Astrocyte of the spinal cord (primary cell): ENCODE measurements at regions not wholly inside any gene's neighbourhood (a gene's known extent, or its start where the extent isn't known, plus 50 kb on each side); places are given as distances from the start of the nearest gene placed in this dataset.
"Not testable (repeated sequence)": the region's sequence is repeated elsewhere in the genome, so short reads cannot be mapped to it uniquely, and the experiment has no call there.

Experiments
- DNase-seq: peaks from one replicate; pipeline ENCODE4 v3.0.0; 2011; ENCODE audit warnings: low read depth, low spot score
- H3K4me3 ChIP-seq: 2 replicates; pipeline ENCODE4 v1.5.1; 2011; ENCODE audit warnings: low read depth, mild to moderate bottlenecking, low read length, moderate library complexity
- in situ Hi-C: cut with HindIII; loops from 2 replicates; pipeline ENCODE4 v1.10.0; 2017; ENCODE audit warnings: low sequenced_read_pairs
- TF ChIP-seq, protein P1 (sequence below): IDR thresholded peaks from 2 replicates; pipeline ENCODE4 v1.5.1; 2012; ENCODE audit warnings: low read depth, mild to moderate bottlenecking, low read length, inconsistent platforms

DNA sequence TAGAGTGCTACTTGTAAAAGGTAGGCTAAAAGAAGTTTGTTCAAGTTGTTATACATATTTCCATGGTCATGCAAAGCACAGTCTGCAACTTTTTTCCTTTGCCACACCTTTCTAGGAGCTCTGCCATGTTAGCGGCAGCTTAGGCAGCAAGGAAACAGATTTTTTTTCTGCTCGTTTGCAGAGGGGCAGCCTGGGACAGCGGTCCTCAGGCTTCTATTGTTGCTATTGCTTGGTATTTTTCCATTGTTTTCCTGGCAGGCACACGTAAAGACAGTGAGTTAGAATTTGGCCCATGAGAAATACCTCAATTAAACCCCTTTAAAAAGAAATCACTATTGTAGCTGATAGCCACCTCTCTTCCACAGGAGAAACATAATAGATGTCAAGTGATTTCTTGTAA, 391.4 kb downstream of the SH2D1A start:
- in situ Hi-C loops = no loop called here
- DNase-seq = no peak
- TF ChIP-seq, protein P1, sequence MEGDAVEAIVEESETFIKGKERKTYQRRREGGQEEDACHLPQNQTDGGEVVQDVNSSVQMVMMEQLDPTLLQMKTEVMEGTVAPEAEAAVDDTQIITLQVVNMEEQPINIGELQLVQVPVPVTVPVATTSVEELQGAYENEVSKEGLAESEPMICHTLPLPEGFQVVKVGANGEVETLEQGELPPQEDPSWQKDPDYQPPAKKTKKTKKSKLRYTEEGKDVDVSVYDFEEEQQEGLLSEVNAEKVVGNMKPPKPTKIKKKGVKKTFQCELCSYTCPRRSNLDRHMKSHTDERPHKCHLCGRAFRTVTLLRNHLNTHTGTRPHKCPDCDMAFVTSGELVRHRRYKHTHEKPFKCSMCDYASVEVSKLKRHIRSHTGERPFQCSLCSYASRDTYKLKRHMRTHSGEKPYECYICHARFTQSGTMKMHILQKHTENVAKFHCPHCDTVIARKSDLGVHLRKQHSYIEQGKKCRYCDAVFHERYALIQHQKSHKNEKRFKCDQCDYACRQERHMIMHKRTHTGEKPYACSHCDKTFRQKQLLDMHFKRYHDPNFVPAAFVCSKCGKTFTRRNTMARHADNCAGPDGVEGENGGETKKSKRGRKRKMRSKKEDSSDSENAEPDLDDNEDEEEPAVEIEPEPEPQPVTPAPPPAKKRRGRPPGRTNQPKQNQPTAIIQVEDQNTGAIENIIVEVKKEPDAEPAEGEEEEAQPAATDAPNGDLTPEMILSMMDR = no peak
- H3K4me3 ChIP-seq = no peak overlapping the region

DNA sequence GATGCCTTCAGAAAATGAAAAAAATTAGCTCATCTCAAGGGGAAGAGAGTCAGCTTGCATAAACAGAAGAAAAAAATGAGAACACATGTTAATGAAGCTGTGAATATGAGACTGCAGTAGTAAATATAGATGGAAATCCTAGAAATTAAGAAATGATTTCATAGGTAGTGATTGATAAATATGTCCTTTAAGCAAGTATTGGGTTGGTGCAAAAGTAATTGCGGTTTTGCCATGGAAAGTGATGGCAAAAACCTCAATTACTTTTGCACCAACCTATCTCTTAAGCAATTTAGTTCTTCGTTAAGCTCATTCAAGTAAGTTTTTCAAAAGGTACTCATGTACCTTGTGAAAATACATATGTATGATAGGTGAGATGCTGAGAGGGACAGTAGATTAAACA, 400.9 kb downstream of the SH2D1A start:
- H3K4me3 ChIP-seq = no peak overlapping the region
- TF ChIP-seq, protein P1 = no peak
- no peak for DNase-seq
- in situ Hi-C loops = no loop called here

DNA sequence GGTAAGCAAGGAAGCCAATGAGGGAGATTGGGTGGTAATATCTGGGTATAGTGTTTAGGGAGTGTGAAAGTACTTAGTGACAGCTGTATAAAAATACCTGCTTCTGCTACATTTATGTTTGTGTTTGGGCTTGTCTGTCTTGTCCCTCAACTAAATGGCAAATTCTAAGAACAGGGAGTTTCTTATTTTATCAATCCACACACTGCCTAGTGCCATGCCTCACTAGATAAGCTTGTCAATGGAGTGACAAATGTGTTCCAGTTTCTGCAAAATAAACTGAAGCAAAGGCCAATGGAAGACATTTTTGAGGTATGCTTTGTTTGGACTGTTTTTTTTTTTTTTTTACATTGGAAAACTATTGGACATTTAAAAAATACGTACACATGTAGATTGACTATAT, 418.0 kb downstream of the SH2D1A start:
- in situ Hi-C loops = no loop called here
- TF ChIP-seq, protein P1 = no peak
- no peak overlapping the region for H3K4me3 ChIP-seq
- DNase-seq = no peak

DNA sequence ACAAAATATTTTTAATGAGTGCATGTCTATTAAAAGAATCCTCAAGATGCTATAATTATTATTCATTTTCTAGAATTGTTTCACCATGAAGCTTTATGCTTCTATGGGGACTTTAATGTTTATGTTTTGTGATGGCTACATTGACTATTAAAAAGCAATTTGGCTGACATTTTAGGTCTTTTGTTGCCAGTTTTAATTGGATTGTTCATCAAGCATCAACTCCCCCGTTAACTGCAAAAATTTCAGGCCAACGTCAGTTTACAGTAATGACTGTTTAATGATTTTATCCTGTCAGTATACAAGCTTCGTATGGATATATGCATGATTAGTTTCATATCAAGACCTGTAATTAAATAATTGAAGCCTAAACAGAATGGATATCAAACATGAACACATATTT, 422.8 kb downstream of the SH2D1A start:
- no peak for DNase-seq
- TF ChIP-seq, protein P1 = no peak
- in situ Hi-C loops = no loop called here
- no peak overlapping the region for H3K4me3 ChIP-seq

DNA sequence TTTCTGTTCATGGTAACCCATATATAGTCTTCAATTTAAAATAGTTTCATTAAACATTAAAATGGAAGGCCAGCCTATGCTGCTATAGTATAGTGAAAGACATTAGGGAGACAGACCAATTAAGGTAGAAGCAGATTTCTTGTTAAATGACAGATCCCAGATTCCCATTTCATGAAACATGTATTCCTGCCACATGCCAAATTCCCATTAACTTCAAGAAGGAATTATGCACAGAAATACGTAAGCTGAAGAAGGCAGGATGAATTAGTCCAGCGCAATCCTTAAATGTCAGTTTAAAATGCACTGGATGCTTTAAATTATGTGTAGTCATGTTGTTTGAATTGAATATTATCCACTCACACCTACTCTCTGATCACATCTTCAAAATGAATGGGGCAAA, 424.9 kb downstream of the SH2D1A start:
- DNase-seq = no peak
- in situ Hi-C loops = no loop called here
- no peak overlapping the region for H3K4me3 ChIP-seq
- TF ChIP-seq, protein P1 = no peak

DNA sequence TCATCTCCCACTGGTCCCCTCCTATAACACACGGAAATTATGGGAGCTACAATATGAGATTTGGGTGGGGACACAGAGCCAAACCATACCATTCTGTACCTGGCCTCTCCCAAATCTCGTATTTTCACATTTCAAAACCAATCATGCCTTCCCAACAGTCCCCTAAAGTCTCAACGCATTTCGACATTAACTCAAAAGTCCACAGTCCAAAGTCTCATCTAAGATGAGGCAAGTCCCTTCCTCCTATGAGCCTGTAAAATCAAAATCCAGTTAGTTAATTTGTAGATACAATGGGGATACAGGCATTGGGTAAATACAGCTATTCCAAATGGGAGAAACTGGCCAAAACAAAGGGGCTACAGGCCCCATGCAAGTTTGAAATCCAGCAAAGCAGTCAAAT, 441.9 kb downstream of the SH2D1A start:
- DNase-seq, H3K4me3 ChIP-seq, in situ Hi-C loops: not testable (repeated sequence)

DNA sequence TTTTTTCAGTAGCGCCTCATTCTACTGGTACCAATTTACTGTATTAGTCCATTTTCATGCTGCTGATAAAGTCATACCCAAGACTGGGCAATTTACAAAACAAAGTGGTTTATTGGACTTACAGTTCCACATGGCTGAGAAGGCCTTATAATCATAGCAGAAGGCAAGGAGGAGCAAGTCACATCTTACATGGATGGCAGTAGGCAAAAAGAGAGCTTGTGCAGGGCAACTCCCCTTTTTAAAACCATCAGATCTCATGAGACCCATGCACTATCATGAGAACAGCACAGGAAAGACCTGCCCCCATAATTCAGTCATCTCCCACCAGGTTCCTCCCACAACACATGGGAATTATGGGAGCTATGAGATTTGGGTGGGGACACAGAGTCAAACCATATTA, 443.5 kb downstream of the SH2D1A start:
- in situ Hi-C loops, DNase-seq: not testable (repeated sequence)

DNA sequence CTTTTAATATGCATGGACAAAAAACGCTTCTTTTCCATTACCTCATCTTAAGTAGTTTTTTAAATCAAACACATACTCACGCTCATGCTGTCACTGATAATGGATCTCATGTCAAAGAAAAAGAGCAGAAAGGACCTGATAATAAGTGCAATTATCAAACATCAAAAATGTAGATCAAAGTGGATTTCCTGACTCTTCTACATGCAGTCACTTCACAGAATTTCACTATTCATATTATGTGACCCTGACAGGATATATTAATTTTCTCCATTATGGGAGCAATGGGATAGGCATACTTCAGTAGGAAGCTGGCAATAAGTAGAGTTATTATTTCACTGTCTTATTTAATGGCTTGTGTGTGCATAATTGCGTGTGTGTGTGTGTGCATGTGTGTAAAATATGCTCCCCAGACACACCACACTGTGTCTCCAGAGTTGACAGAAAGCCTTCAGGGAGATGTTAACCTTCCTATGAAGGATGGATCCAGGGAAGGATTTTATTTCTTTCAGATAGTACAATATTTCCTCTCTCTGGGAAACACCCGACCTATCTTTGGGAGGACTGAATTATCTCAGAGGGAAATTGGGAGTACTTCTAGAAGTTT, 445.2 kb downstream of the SH2D1A start:
- TF ChIP-seq, protein P1 = no peak
- in situ Hi-C loops = no loop called here
- DNase-seq = no peak
- no peak overlapping the region for H3K4me3 ChIP-seq

More for the DNA sequence above, 443.5 kb downstream of the SH2D1A start:
- not testable (repeated sequence) for H3K4me3 ChIP-seq
